SIG-M5 treated with dmso at 0.1 percent for 504 hours (cell line): ENCODE measurements at regions not wholly inside any gene's neighbourhood (a gene's known extent, or its start where the extent isn't known, plus 50 kb on each side); places are given as distances from the start of the nearest gene placed in this dataset.
"Not testable (repeated sequence)": the region's sequence is repeated elsewhere in the genome, so short reads cannot be mapped to it uniquely, and the experiment has no call there.

Experiments
- DNase-seq: peaks from one replicate; lab custom pipeline; 2025; ENCODE audit not compliant: unreplicated experiment; lab: John Stamatoyannopoulos, UW

GRCh38 chr14:55891692-55892091 is 226.5 kb upstream of the PELI2 start:
- DNase-seq = no peak

- DNase-seq = no peak
Observed at GRCh38 chr14:55892906-55893305, 225.3 kb upstream of the PELI2 start.

- no peak for DNase-seq
Observed at GRCh38 chr14:55893705-55894104, 224.5 kb upstream of the PELI2 start.

DNA sequence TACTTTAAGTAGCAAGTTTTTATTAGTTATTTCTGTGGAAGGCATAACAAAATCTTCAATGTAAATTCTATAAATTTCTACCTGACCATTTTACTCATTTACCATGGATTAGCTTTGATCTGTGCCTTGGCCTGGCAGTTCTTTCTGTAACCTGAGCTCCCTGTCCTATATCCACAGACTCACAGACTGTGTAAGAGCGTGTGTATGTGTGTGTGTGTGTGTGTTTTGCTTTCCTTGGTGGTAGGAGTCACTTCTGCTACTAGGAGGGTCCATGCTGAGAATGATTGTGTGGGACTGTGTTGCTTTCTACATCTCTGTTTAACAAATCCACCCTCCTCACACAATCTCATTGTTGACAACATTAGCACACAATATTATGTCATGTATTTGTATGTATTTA is 221.2 kb upstream of the PELI2 start:
- DNase-seq = no peak

GRCh38 chr14:55898938-55899337 is 219.3 kb upstream of the PELI2 start:
- DNase-seq = no peak

DNA sequence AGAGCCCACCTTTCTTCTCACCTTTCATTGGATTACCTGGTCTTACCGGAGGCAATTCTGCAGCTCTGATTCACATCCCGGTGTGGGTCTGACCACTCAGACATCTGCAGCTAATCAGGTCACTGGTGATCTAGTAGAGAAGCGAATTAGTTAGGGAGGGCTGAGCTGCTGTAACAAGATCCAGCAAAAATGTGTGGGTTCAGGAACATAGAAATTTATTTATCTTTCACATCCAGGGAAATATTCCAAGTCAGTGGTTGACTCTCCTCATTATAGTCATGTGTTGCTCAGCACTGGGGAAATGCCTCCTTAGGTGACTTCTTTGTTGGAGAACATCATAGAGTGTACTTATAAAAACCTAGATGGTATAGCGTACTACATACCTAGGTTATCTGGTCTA is 218.7 kb upstream of the PELI2 start:
- DNase-seq = no peak

DNA sequence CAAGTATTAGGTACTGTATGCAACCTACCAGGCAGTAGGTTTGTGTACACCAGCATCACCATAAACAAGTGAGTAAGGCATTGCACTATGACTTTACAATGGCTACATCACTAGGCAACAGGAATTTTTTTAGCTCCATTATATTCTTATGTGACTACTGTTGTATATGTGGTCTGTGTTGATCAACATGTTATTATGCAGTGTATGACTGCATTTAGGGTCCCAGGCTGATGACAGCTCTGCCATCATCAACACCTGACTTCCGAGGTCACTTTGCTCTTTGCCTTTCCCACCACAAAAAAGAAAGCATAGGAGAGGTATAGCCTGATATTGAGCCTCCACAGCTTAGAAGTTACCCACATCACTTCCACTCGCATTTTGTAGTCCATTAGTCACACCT is 217.5 kb upstream of the PELI2 start:
- no peak for DNase-seq

- DNase-seq = no peak
Observed at GRCh38 chr14:55901291-55901690, 216.9 kb upstream of the PELI2 start.

- no peak for DNase-seq
Observed at GRCh38 chr14:55902241-55902640, 216.0 kb upstream of the PELI2 start.

GRCh38 chr14:55904086-55904485 is 214.1 kb upstream of the PELI2 start:
- no peak for DNase-seq

DNA sequence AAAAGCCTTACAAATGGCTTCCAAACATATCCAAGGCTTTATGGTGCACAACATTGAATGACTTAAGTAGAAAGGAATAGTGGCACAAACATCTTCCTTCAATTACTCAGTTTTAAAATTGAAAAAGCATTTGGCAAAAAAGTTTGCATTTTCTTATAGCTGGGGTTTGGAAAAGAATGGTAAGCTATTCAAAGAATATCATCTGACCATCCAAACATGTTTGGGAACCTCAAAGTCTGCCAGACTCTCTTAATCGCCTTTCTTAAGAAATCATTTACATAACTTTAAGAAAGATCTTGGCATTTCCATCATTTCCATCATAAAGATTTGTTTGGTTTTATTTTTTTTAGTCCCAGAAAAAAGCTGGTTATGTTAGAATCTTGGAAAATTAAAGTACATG is 210.1 kb upstream of the PELI2 start:
- DNase-seq = no peak

GRCh38 chr14:55909879-55910278 is 208.3 kb upstream of the PELI2 start:
- no peak for DNase-seq

GRCh38 chr14:55910601-55911243 is 207.5 kb upstream of the PELI2 start:
- no peak for DNase-seq

GRCh38 chr14:55911776-55912175 is 206.4 kb upstream of the PELI2 start:
- no peak for DNase-seq

GRCh38 chr14:55912344-55912743 is 205.9 kb upstream of the PELI2 start:
- DNase-seq = no peak

DNA sequence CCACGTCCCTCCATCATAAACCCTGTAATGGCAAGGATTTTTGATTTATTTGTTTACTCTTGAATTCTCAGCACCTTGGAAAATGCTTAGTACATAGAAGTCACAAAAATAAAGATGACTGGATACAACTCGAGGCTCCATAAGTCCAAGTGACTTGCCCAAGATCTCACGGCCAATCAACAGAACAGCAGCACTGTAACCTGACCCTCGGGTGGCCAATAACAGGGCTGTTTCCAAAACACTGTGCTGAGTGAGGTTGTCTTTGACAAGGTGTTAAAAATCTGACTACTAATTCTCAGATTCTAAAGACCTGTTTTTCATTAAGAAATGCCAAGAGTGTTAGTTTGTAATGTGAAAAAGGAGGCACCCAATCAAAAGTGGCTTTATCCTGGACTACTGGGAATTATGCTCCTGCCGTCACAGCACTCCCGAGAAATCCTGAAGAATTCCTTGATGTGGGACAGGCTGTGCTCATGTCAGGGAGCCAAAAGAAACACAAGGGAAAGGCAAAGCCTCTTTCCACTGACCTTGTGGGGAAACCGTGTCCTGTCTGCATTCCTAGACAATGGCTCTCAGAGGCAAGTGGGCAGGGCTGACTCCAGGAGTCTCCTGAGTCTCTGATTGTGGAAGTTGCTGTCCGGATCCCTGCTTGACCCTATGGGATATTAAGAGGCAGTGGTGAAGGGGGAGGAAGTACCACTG is 204.7 kb upstream of the PELI2 start:
- no peak for DNase-seq

GRCh38 chr14:55914771-55915170 is 203.4 kb upstream of the PELI2 start:
- no peak for DNase-seq

DNA sequence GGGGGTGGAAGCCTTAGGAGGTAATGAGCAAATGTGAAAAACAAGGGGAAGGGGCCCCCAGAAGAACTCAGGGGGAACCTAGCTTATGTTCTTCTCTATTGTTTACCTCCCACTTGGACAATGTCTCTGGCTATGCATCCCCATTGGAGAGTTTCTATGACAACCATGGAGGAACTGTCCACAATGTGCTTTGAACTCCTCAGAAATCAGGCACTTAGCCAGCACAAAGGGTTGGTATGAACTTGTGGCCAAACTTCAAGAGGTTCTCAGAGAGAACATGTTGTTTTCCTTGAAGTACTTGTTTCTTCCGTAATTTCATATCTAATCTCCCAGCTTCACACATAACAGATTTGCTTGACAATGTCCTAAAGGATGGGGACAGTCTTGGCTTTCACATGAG is 202.8 kb upstream of the PELI2 start:
- no peak for DNase-seq

- DNase-seq = not testable (repeated sequence)
Observed at GRCh38 chr14:55919800-55920199, 198.4 kb upstream of the PELI2 start.

- DNase-seq = no peak
Observed at GRCh38 chr14:55921511-55921910, 196.7 kb upstream of the PELI2 start.

DNA sequence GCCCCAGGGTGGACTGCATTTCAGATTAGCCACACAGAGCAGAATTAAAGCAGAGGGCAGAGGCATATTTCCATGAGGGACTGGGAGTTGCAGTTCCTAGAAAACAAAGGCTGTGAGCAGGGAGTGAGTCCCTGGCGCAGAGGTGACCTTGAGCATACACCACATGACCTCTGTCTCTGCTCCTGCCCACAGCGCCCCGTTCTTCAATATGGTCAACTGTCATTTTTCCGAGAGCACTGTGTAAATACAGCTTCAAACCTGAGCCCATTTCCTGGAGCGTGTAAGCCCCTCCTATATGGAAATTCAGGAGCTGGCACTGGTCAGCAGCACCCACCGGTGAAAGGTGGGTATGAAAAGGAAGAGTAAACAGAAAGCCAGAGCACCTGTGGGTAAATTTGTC is 192.2 kb upstream of the PELI2 start:
- no peak for DNase-seq

DNA sequence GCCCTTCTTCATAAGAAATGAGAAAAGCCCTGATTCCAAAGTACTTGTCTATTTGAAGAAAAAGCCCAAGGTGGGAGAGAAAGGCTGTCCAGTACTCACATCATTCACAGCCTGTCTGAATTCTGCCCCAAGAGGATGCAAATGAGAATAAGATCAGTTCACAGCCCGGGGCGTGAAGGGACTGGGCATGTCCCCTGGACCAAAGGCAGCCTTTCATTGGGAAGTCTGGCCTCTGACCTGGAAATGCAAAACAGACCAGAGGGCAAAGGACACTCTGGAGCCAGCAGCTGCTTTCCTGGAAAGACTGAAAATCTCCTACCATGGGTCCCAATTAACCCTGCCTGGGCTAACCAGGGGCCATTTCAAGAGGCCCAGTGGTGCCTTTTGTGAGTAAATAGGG is 191.2 kb upstream of the PELI2 start:
- no peak for DNase-seq

GRCh38 chr14:55928276-55928675 is 189.9 kb upstream of the PELI2 start:
- no peak for DNase-seq
